ENCODE measurements at regions not wholly inside any gene's neighbourhood (a gene's known extent, or its start where the extent isn't known, plus 50 kb on each side); places are given as distances from the start of the nearest gene placed in this dataset.

- H2BK5ac ChIP-seq (ENCODE audit: insufficient read length, low read length), result no peak overlapping the region
- H4K5ac ChIP-seq (ENCODE audit: insufficient read length, low read depth, low read length), result no peak overlapping the region
- no peak overlapping the region for H2BK15ac ChIP-seq (ENCODE audit: low read depth, low read length)
- H4K8ac ChIP-seq (replicated peaks; ENCODE audit: insufficient read length, low read depth, low read length), result no peak overlapping the region
- H3K9me3 ChIP-seq (ENCODE audit: control insufficient read depth, low read depth, low read length), result no peaks in the 10 kb centered on the region
- H2BK20ac ChIP-seq (ENCODE audit: low read depth, low read length, poor library complexity, severe bottlenecking), result no peak overlapping the region
- no peak overlapping the region for H3K23ac ChIP-seq (ENCODE audit: insufficient read length, low read depth, low read length)
- no peaks in the 10 kb centered on the region for H3K4me1 ChIP-seq (ENCODE audit: insufficient read depth, low read length)
- Mint-ChIP-seq H3K9me3 (no peaks in the 10 kb centered on the region), H3K4me1 (peaks cover 4 to 14% of the 10 kb centered on the region in 2 experiments; a peak in 3 of 4 replicates), H3K27ac (no peak overlapping the region), H3K36me3 (ENCODE audit: insufficient read depth in 1 of 3, low read depth in 3 of 3) (peaks cover 0 to 5% (median 0%) of the 10 kb centered on the region in 3 experiments; a peak in 1 of 7 replicates), H3K27me3 (ENCODE audit: low read depth) (no peaks in the 10 kb centered on the region), H3K4me3 (no peak overlapping the region)
- no peaks in the 10 kb centered on the region for H3K27me3 ChIP-seq (ENCODE audit: insufficient read depth, low read length)
- TF ChIP-seq CTCF (conservative IDR thresholded peaks at IDR 0.05), result no peak
- H3K9ac ChIP-seq (ENCODE audit: extremely low read depth, insufficient read length, low read length), result no peak overlapping the region
- H3K79me1 ChIP-seq (ENCODE audit: insufficient read depth, low read depth, low read length, poor library complexity, severe bottlenecking), result no peaks in the 10 kb centered on the region
- H3K4me2 ChIP-seq (ENCODE audit: insufficient read depth, insufficient read length, low read length), result no peak overlapping the region
- no peak overlapping the region for H3K56ac ChIP-seq (ENCODE audit: insufficient read length, low read depth, low read length)
- DNase-seq, result no peak
- no peak overlapping the region for H2BK12ac ChIP-seq (ENCODE audit: insufficient read length, low read depth, low read length)
- H3K27ac ChIP-seq (ENCODE audit: insufficient read length, low read depth, low read length), result no peak overlapping the region
- H2AK5ac ChIP-seq (ENCODE audit: insufficient read length, low read length), result no peak overlapping the region
- no peaks in the 10 kb centered on the region for H3K79me2 ChIP-seq (ENCODE audit: insufficient read depth, low read length)
- H2BK120ac ChIP-seq (ENCODE audit: low read depth, low read length, poor library complexity, severe bottlenecking), result no peak overlapping the region
- no CpG with 5 or more reads among the region's 1 CpG for WGBS (ENCODE audit: extremely low coverage, insufficient read length, low lambda C conversion rate)
- no peak overlapping the region for H4K91ac ChIP-seq (ENCODE audit: insufficient read length, low read depth, low read length)
- H4K20me1 ChIP-seq (ENCODE audit: control insufficient read depth, insufficient read depth, insufficient read length), result no peaks in the 10 kb centered on the region
- no peak overlapping the region for H3K18ac ChIP-seq (ENCODE audit: insufficient read length, low read depth, low read length)
- no peak overlapping the region for H3K14ac ChIP-seq (ENCODE audit: insufficient read depth, low read length)
- H3T11ph ChIP-seq (ENCODE audit: low read length), result no peak overlapping the region
- no peak overlapping the region for H2AFZ ChIP-seq (ENCODE audit: low read length)
- H3K4ac ChIP-seq (ENCODE audit: low read depth, low read length), result no peak overlapping the region
- H3K23me2 ChIP-seq (ENCODE audit: insufficient read length, low read depth, low read length, poor library complexity, severe bottlenecking), result no peaks in the 10 kb centered on the region
Observed at GRCh38 chr3:73952781-73953180, 328.0 kb upstream of the PDZRN3 start.

Measured in H9 (cell line).